SH-SY5Y (cell line): ENCODE measurements at regions not wholly inside any gene's neighbourhood (a gene's known extent, or its start where the extent isn't known, plus 50 kb on each side); places are given as distances from the start of the nearest gene placed in this dataset.

Source experiments
- GATA2 ChIP-seq: IDR thresholded peaks from 2 replicates; pipeline ENCODE4 v1.6.1; 2011; ENCODE audit warnings: mild to moderate bottlenecking, low read depth, low read length
- GATA3 ChIP-seq: IDR thresholded peaks from 2 replicates; pipeline ENCODE4 v1.6.1; 2011; ENCODE audit warnings: low read depth, mild to moderate bottlenecking, low read length, moderate library complexity

DNA sequence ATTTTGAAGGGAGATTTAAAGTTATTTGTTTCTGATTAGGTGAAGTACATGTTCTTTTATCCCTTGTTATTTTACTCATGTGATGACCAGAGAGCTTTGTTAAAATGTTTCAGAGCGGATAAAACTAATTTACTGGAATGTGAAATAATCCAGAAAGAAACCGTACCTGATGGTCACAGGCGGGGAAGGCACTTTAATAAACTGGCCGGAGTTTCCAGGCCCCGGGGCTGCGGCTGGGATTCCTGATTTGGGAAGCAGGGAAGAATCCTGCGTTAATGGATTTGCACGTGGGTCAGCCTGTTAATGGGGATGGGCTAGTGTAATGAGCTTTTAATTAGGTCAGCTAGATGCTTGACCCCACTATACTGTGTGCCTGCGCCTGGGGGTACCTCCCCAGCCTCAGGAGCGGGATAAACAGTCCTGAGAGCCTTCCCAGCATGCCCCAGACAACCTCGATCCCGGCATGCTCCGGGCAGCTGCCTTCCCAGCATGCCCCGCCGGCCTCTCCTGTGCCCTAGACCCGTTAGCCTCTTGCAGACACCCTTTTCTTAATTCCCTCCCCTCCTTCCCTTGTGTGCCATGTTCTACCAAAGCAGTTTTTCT, 208.6 kb upstream of the CDKN3 start:
- TF ChIP-seq GATA2 (no peak), GATA3 (no peak)
